CD4-positive, CD25-positive, alpha-beta regulatory T cell (primary cell): ENCODE measurements at regions not wholly inside any gene's neighbourhood (a gene's known extent, or its start where the extent isn't known, plus 50 kb on each side); places are given as distances from the start of the nearest gene placed in this dataset.

Experiments
- ATAC-seq, 2 donors: fragments of 150-1000 bp; cut with Tn5 transposase; one replicate each; pipeline ENCODE4 v1.10.0; 2021; ENCODE audit warnings: low read depth in 2 of 2, moderate number of reproducible peaks in 2 of 2, moderate library complexity in 1 of 2
- DNase-seq, 3 donors: peaks; one replicate each; pipeline versions ENCODE4 v3.0.0 to v3.0.0-alpha.2; 2012 to 2022; ENCODE audit warnings: mixed read lengths in 1 of 3
- H3K27ac ChIP-seq: one replicate; pipeline ENCODE4 v1.7.0; 2013; ENCODE audit warnings: mild to moderate bottlenecking, low read length; ENCODE audit not compliant: insufficient read depth, poor library complexity, severe bottlenecking
- H3K27me3 ChIP-seq: one replicate; pipeline ENCODE4 v1.7.0; 2013; ENCODE audit warnings: low read length; ENCODE audit not compliant: control insufficient read depth, insufficient read depth
- H3K36me3 ChIP-seq: one replicate; pipeline ENCODE4 v1.7.0; 2013; ENCODE audit warnings: mild to moderate bottlenecking, low read length, moderate library complexity; ENCODE audit not compliant: control insufficient read depth, insufficient read depth
- H3K4me1 ChIP-seq: 2 replicates; pipeline ENCODE4 v1.7.0; 2013; ENCODE audit warnings: mild to moderate bottlenecking, low read length; ENCODE audit not compliant: insufficient read depth, control insufficient read depth, poor library complexity, severe bottlenecking
- H3K4me3 ChIP-seq: one replicate; pipeline ENCODE4 v1.7.0; 2013; ENCODE audit warnings: low read depth, mild to moderate bottlenecking, low read length, moderate library complexity
- H3K9me3 ChIP-seq, 2 experiments: 1 replicate in 1 of 2; 2 replicates in 1 of 2; pipeline ENCODE4 v1.7.0; 2013; ENCODE audit warnings: low read length in 2 of 2, mild to moderate bottlenecking in 1 of 2, moderate library complexity in 1 of 2; ENCODE audit not compliant: control insufficient read depth in 2 of 2
- H3K27ac Mint-ChIP-seq, 3 donors: one replicate each; pipeline ENCODE4 v1.8.0; 2020 to 2022; ENCODE audit warnings: mild to moderate bottlenecking in 3 of 3, mixed read lengths in 3 of 3, moderate library complexity in 2 of 3
- H3K27me3 Mint-ChIP-seq: one replicate; pipeline ENCODE4 v1.8.0; 2022; ENCODE audit warnings: mild to moderate bottlenecking, mixed read lengths
- H3K36me3 Mint-ChIP-seq: one replicate; pipeline ENCODE4 v1.8.0; 2020; ENCODE audit warnings: mixed read lengths
- H3K4me1 Mint-ChIP-seq, 4 donors: one replicate each; pipeline ENCODE4 v1.8.0; 2020 to 2022; ENCODE audit warnings: mixed read lengths in 4 of 4, mild to moderate bottlenecking in 1 of 4
- H3K4me3 Mint-ChIP-seq, 4 donors: one replicate each; pipeline ENCODE4 v1.8.0; 2020 to 2022; ENCODE audit warnings: mild to moderate bottlenecking in 4 of 4, mixed read lengths in 4 of 4, moderate library complexity in 3 of 4
- H3K9me3 Mint-ChIP-seq, 7 donors: one replicate each; pipeline ENCODE4 v1.8.0; 2020 to 2022; ENCODE audit warnings: mixed read lengths in 7 of 7, mild to moderate bottlenecking in 3 of 7, moderate library complexity in 2 of 7

- no peaks in the 10 kb centered on the region for H3K36me3 ChIP-seq
- H3K4me1 ChIP-seq: no peaks in the 10 kb centered on the region
- no peak overlapping the region for H3K4me3 ChIP-seq
- Mint-ChIP-seq H3K4me3 (no peak overlapping the region), H3K36me3 (no peaks in the 10 kb centered on the region), H3K9me3 (peaks cover 0 to 18% (median 2%) of the 10 kb centered on the region in 7 donors), H3K27ac (no peak overlapping the region), H3K4me1 (no peaks in the 10 kb centered on the region), H3K27me3 (no peaks in the 10 kb centered on the region)
- ATAC-seq (no peak), DNase-seq (no peak)
- no peaks in the 10 kb centered on the region for H3K9me3 ChIP-seq
- no peak overlapping the region for H3K27ac ChIP-seq
- no peaks in the 10 kb centered on the region for H3K27me3 ChIP-seq
Observed at GRCh38 chr4:186445040-186445439, 110.3 kb downstream of the MTNR1A start.

GRCh38 chr4:186441502-186441901 is 113.9 kb downstream of the MTNR1A start:
- Mint-ChIP-seq H3K4me3 (no peak overlapping the region), H3K27me3 (no peaks in the 10 kb centered on the region), H3K4me1 (no peaks in the 10 kb centered on the region), H3K36me3 (no peaks in the 10 kb centered on the region), H3K27ac (no peak overlapping the region), H3K9me3 (peaks cover 0 to 32% (median 6%) of the 10 kb centered on the region in 7 donors)
- Histone ChIP-seq H3K27ac (no peak overlapping the region), H3K9me3 (no peaks in the 10 kb centered on the region), H3K27me3 (no peaks in the 10 kb centered on the region), H3K4me3 (no peak overlapping the region), H3K4me1 (no peaks in the 10 kb centered on the region), H3K36me3 (no peaks in the 10 kb centered on the region)
- no peak for DNase-seq
- no peak for ATAC-seq

- Mint-ChIP-seq H3K9me3 (peaks cover 0 to 5% (median 0%) of the 10 kb centered on the region in 7 donors), H3K4me3 (no peak overlapping the region), H3K4me1 (no peaks in the 10 kb centered on the region), H3K36me3 (no peaks in the 10 kb centered on the region), H3K27me3 (no peaks in the 10 kb centered on the region), H3K27ac (no peak overlapping the region)
- Histone ChIP-seq H3K27ac (no peak overlapping the region), H3K9me3 (no peaks in the 10 kb centered on the region), H3K27me3 (no peaks in the 10 kb centered on the region), H3K4me3 (no peak overlapping the region), H3K36me3 (no peaks in the 10 kb centered on the region), H3K4me1 (no peaks in the 10 kb centered on the region)
- ATAC-seq (no peak), DNase-seq (no peak)
Observed at GRCh38 chr4:186428481-186428880, 126.9 kb downstream of the MTNR1A start.

GRCh38 chr4:186424745-186425144 is 130.6 kb downstream of the MTNR1A start:
- Mint-ChIP-seq H3K27me3 (no peaks in the 10 kb centered on the region), H3K4me1 (no peaks in the 10 kb centered on the region), H3K9me3 (no peaks in the 10 kb centered on the region), H3K27ac (no peak overlapping the region), H3K4me3 (no peak overlapping the region), H3K36me3 (no peaks in the 10 kb centered on the region)
- DNase-seq (no peak), ATAC-seq (no peak)
- no peak overlapping the region for H3K27ac ChIP-seq
- H3K36me3 ChIP-seq: no peaks in the 10 kb centered on the region
- no peaks in the 10 kb centered on the region for H3K9me3 ChIP-seq
- no peak overlapping the region for H3K4me3 ChIP-seq
- H3K27me3 ChIP-seq: no peaks in the 10 kb centered on the region
- no peaks in the 10 kb centered on the region for H3K4me1 ChIP-seq

GRCh38 chr4:186422296-186422695 is 133.1 kb downstream of the MTNR1A start:
- H3K4me3 Mint-ChIP-seq: no peak overlapping the region
- H3K27me3 Mint-ChIP-seq: no peaks in the 10 kb centered on the region
- no peaks in the 10 kb centered on the region for H3K9me3 Mint-ChIP-seq
- no peaks in the 10 kb centered on the region for H3K36me3 ChIP-seq
- H3K9me3 ChIP-seq: no peaks in the 10 kb centered on the region
- DNase-seq (no peak), ATAC-seq (no peak)
- no peaks in the 10 kb centered on the region for H3K27me3 ChIP-seq
- no peaks in the 10 kb centered on the region for H3K36me3 Mint-ChIP-seq
- no peak overlapping the region for H3K27ac Mint-ChIP-seq
- H3K4me1 ChIP-seq: no peaks in the 10 kb centered on the region
- no peak overlapping the region for H3K27ac ChIP-seq
- no peaks in the 10 kb centered on the region for H3K4me1 Mint-ChIP-seq
- no peak overlapping the region for H3K4me3 ChIP-seq

- H3K4me1 Mint-ChIP-seq: no peaks in the 10 kb centered on the region
- H3K9me3 Mint-ChIP-seq: peaks cover 0 to 3% (median 0%) of the 10 kb centered on the region in 7 donors
- no peaks in the 10 kb centered on the region for H3K36me3 ChIP-seq
- no peaks in the 10 kb centered on the region for H3K4me1 ChIP-seq
- no peak overlapping the region for H3K4me3 Mint-ChIP-seq
- H3K27ac Mint-ChIP-seq: no peak overlapping the region
- H3K9me3 ChIP-seq: no peaks in the 10 kb centered on the region
- H3K27me3 Mint-ChIP-seq: no peaks in the 10 kb centered on the region
- no peaks in the 10 kb centered on the region for H3K36me3 Mint-ChIP-seq
- ATAC-seq (no peak), DNase-seq (no peak)
- no peaks in the 10 kb centered on the region for H3K27me3 ChIP-seq
- no peak overlapping the region for H3K27ac ChIP-seq
- no peak overlapping the region for H3K4me3 ChIP-seq
Observed at GRCh38 chr4:186416451-186417060, 138.8 kb downstream of the MTNR1A start.

- DNase-seq: no peak
- no peaks in the 10 kb centered on the region for H3K4me1 Mint-ChIP-seq
- Histone ChIP-seq H3K36me3 (no peaks in the 10 kb centered on the region), H3K9me3 (no peaks in the 10 kb centered on the region), H3K4me3 (no peak overlapping the region), H3K4me1 (no peaks in the 10 kb centered on the region), H3K27ac (no peak overlapping the region), H3K27me3 (no peaks in the 10 kb centered on the region)
- H3K9me3 Mint-ChIP-seq: peaks cover 0 to 3% (median 0%) of the 10 kb centered on the region in 7 donors
- H3K27me3 Mint-ChIP-seq: no peaks in the 10 kb centered on the region
- ATAC-seq: no peak
- H3K4me3 Mint-ChIP-seq: no peak overlapping the region
- no peaks in the 10 kb centered on the region for H3K36me3 Mint-ChIP-seq
- H3K27ac Mint-ChIP-seq: no peak overlapping the region
Observed at GRCh38 chr4:186414390-186414789, 141.0 kb downstream of the MTNR1A start.

GRCh38 chr4:186405957-186406356 is 140.0 kb downstream of the F11 start:
- Histone ChIP-seq H3K36me3 (no peaks in the 10 kb centered on the region), H3K27ac (no peak overlapping the region), H3K9me3 (no peaks in the 10 kb centered on the region), H3K4me3 (no peak overlapping the region), H3K4me1 (no peaks in the 10 kb centered on the region), H3K27me3 (no peaks in the 10 kb centered on the region)
- Mint-ChIP-seq H3K9me3 (peaks cover 0 to 11% (median 0%) of the 10 kb centered on the region in 7 donors), H3K4me3 (no peak overlapping the region), H3K27ac (no peak overlapping the region), H3K4me1 (no peaks in the 10 kb centered on the region), H3K36me3 (no peaks in the 10 kb centered on the region), H3K27me3 (no peaks in the 10 kb centered on the region)
- ATAC-seq (no peak), DNase-seq (no peak)
